K562 (cell line): ENCODE measurements at regions not wholly inside any gene's neighbourhood (a gene's known extent, or its start where the extent isn't known, plus 50 kb on each side); places are given as distances from the start of the nearest gene placed in this dataset.

Source experiments
- ATAC-seq: fragments of 200-7000 bp; cut with Tn5 transposase; 3 replicates; pipeline ENCODE4 v1.9.1; 2020; ENCODE audit warnings: moderate library complexity
- BruUV-seq: library from RNA; stranded (reverse); fragments of 400-500 nt; replicated peaks from 2 replicates; lab custom pipeline; 2021; lab: Mats Ljungman, UMichigan
- CTCF ChIA-PET: fragments of 300-600 bp; formaldehyde crosslinking; extraction: SDS; loops from one replicate; lab custom pipeline; 2021; ENCODE audit warnings: low intra/inter-chr PET ratio; lab: Yijun Ruan, JAX
- POLR2A ChIA-PET: fragments of 300-600, 350-650 bp; sonication (Branson Sonifier 250); formaldehyde crosslinking; extraction: SDS; loops from one replicate; lab custom pipeline; 2021; ENCODE audit warnings: antibody characterized with exemption, inconsistent platforms; lab: Yijun Ruan, JAX
- DNase-seq, 4 experiments: peaks; one replicate each; pipeline versions ENCODE4 v3.0.0 to v3.0.0-alpha.2; 2011 to 2018; ENCODE audit warnings: low spot score in 3 of 4, mixed read lengths in 3 of 4; ENCODE audit errors: extremely low read depth in 1 of 4
- FAIRE-seq: peaks from 2 replicates; lab custom pipeline; 2011; peaks lifted over from hg19 to GRCh38; lab: Jason Lieb, UNC
- H2AFZ ChIP-seq: 2 replicates; pipeline ENCODE4 v1.6.0; 2011; ENCODE audit warnings: low read depth, low read length, control low read depth, inconsistent platforms
- H3K27ac ChIP-seq: fragments of 200-600 bp; 3 replicates; pipeline ENCODE4 v1.8.0; 2011; ENCODE audit warnings: low read depth, mild to moderate bottlenecking, control low read depth, inconsistent platforms, low read length, moderate library complexity, mixed read lengths; ENCODE audit errors: extremely low read depth
- H3K27me3 ChIP-seq, 2 experiments: fragments of 300-600 bp in 1 of 2; 2 replicates in 1 of 2; 3 replicates in 1 of 2; pipeline versions ENCODE4 v1.6.0 to v1.8.0; 2011; ENCODE audit warnings: inconsistent platforms in 2 of 2, low read length in 2 of 2, mild to moderate bottlenecking in 1 of 2, mixed read lengths in 1 of 2, moderate library complexity in 1 of 2; ENCODE audit not compliant: control insufficient read depth in 2 of 2, insufficient read depth in 2 of 2
- H3K36me3 ChIP-seq: fragments of 300-600 bp; 3 replicates; pipeline ENCODE4 v1.8.0; 2011; ENCODE audit warnings: mild to moderate bottlenecking, low read length, inconsistent platforms; ENCODE audit not compliant: control insufficient read depth, insufficient read depth
- H3K4me1 ChIP-seq, 2 experiments: fragments of 200-600 bp in 1 of 2; replicated peaks in 1 of 2; 2 replicates in 1 of 2; 3 replicates in 1 of 2; pipeline versions ENCODE4 v1.5.1 to v1.8.0; 2011; ENCODE audit warnings: inconsistent platforms in 2 of 2, low read length in 2 of 2, mild to moderate bottlenecking in 1 of 2, mixed read lengths in 1 of 2, moderate library complexity in 1 of 2; ENCODE audit not compliant: control insufficient read depth in 2 of 2, insufficient read depth in 2 of 2
- H3K4me2 ChIP-seq: 2 replicates; pipeline ENCODE4 v1.6.1; 2011; ENCODE audit warnings: low read length, control low read depth, inconsistent platforms, mixed read lengths; ENCODE audit not compliant: insufficient read depth
- H3K4me3 ChIP-seq: fragments of 200-600 bp; sonication (generic), shearing (Covaris generic); 2 replicates; pipeline ENCODE4 v1.5.1; 2016; ENCODE audit warnings: control low read depth, inconsistent platforms
- H3K79me2 ChIP-seq: fragments of 200-600 bp; 3 replicates; pipeline ENCODE4 v1.8.0; 2011; ENCODE audit warnings: low read length, inconsistent platforms; ENCODE audit not compliant: control insufficient read depth, insufficient read depth
- H3K9ac ChIP-seq, 2 experiments: 2 replicates each; pipeline versions ENCODE4 v1.6.0 to v1.6.1; 2011; ENCODE audit warnings: low read depth in 2 of 2, low read length in 2 of 2, control low read depth in 1 of 2, inconsistent platforms in 1 of 2, mild to moderate bottlenecking in 1 of 2, mixed read lengths in 1 of 2; ENCODE audit not compliant: insufficient read depth in 1 of 2
- H3K9me1 ChIP-seq: one replicate; pipeline ENCODE4 v1.6.0; 2011; ENCODE audit warnings: inconsistent platforms, mild to moderate bottlenecking, low read length, moderate library complexity; ENCODE audit not compliant: control insufficient read depth, insufficient read depth
- H3K9me3 ChIP-seq: replicated peaks from 2 replicates; pipeline ENCODE4 v1.5.1; 2011; ENCODE audit warnings: low read depth, low read length, inconsistent platforms; ENCODE audit not compliant: control insufficient read depth, insufficient read depth
- H4K20me1 ChIP-seq: replicated peaks from 2 replicates; pipeline ENCODE4 v1.6.1; 2011; ENCODE audit warnings: low read length, inconsistent platforms, mixed read lengths; ENCODE audit not compliant: control insufficient read depth, insufficient read depth
- FOXA3 ChIP-seq, 2 experiments: fragments of 450-650 bp in 1 of 2; sonication (generic) in 1 of 2; formaldehyde crosslinking; IDR thresholded peaks in 1 of 2; conservative IDR thresholded peaks in 1 of 2; 2 replicates each; pipeline versions ENCODE4 v1.4.0 to v1.8.0; 2020 to 2022; ENCODE audit warnings: mild to moderate bottlenecking in 2 of 2, missing genetic modification reagents in 1 of 2
- ZBTB40 ChIP-seq, 2 experiments: fragments of 450-650 bp in 1 of 2; sonication (generic) in 1 of 2; formaldehyde crosslinking in 1 of 2; IDR thresholded peaks; 2 replicates each; pipeline versions ENCODE4 v1.7.1 to v1.9.0; 2016 to 2022; ENCODE audit warnings: inconsistent platforms in 1 of 2, mild to moderate bottlenecking in 1 of 2, missing genetic modification reagents in 1 of 2
- ZNF316 ChIP-seq: fragments of 450-650 bp; IDR thresholded peaks from 2 replicates; pipeline ENCODE4 v1.6.1; 2016
- ZNF764 ChIP-seq: fragments of 250-450 bp; sonication (Bioruptor Pico); IDR thresholded peaks from 2 replicates; pipeline ENCODE4 v1.4.0; 2020; ENCODE audit warnings: low read depth, mild to moderate bottlenecking, moderate library complexity
- WGBS: fragments of 100-300 bp; shearing (Covaris generic); methylation state at CpG from one replicate; pipeline ENCODE4 v1.1.6; 2016; ENCODE audit warnings: low coverage, mixed read lengths; ENCODE audit not compliant: insufficient coverage; ENCODE audit errors: missing lambda C conversion rate; 5-methylcytosine and 5-hydroxymethylcytosine counted together
- in situ Hi-C: fragments of 300-500 bp; cut with MboI; formaldehyde crosslinking; loops from 4 replicates; pipeline ENCODE4 v1.15.0; 2018; ENCODE audit warnings: inconsistent platforms, mixed read lengths
- intact Hi-C: fragments of 100-400 bp; cut with micrococcal nuclease; formaldehyde crosslinking; loops from 2 replicates; pipeline ENCODE4 v1.14.2; 2022

- in situ Hi-C loops: loop anchor here (5.0 kb wide), 1 partner anchor 370 kb away; no protein-coding TSS in a partner anchor
- FAIRE-seq (no peak), ATAC-seq (no peak), DNase-seq (no peak)
- H4K20me1 ChIP-seq: 0 out of 2 replicates have a peak, but pooled peaks cover 3% of the 10 kb centered on the region
- H3K4me2 ChIP-seq: no peak overlapping the region
- no peaks in the 10 kb centered on the region for H3K36me3 ChIP-seq
- no peak overlapping the region for H3K9ac ChIP-seq
- no peak overlapping the region for H3K27ac ChIP-seq
- TF ChIP-seq ZNF764 (CRISPR knock-in tag) (no peak), FOXA3 (CRISPR knock-in tag; conservative IDR thresholded peaks at IDR 0.05 in 1 of 2, IDR thresholded peaks at IDR 0.05 in 1 of 2) (peak in 1 of 2 experiments; percentile 65; a peak in 2 of 4 replicates), ZBTB40 (IDR thresholded peaks at IDR 0.05) (peak; percentile 40; the same call in 1 of the 2 replicates), ZBTB40 (CRISPR knock-in tag; IDR thresholded peaks at IDR 0.05) (no peak), ZNF316 (no peak)
- no peaks in the 10 kb centered on the region; a peak in 1 of 5 replicates for H3K4me1 ChIP-seq
- 6% methylated on average over 1 of the region's 1 CpG for WGBS
- CTCF ChIA-PET: no interaction called here
- POLR2A ChIA-PET: interaction anchor here (0.5 kb wide), 1 partner anchor 124 kb away, joined by 3 read pairs; no protein-coding TSS in a partner anchor
- no peaks in the 10 kb centered on the region for H3K9me1 ChIP-seq
- H2AFZ ChIP-seq: no peak overlapping the region
- intact Hi-C loops: loop anchor here (10.0 kb wide), 1 partner anchor 483 kb away; no protein-coding TSS in a partner anchor
- no TSS peak for BruUV-seq
- H3K27me3 ChIP-seq: no peaks in the 10 kb centered on the region
- H3K79me2 ChIP-seq: no peaks in the 10 kb centered on the region
- no peak overlapping the region for H3K4me3 ChIP-seq
- no peaks in the 10 kb centered on the region for H3K9me3 ChIP-seq
These were observed 72.2 kb upstream of the CES5A start for GRCh38 chr16:55947366-55947765.
